Activated T-helper 1 cell treated with anti-CD3 and anti-CD28 coated beads, Interleukin-2, amount 50 U/mL, for 16 hours (primary cell): ENCODE measurements at regions not wholly inside any gene's neighbourhood (a gene's known extent, or its start where the extent isn't known, plus 50 kb on each side); places are given as distances from the start of the nearest gene placed in this dataset.
"Not testable (repeated sequence)": the region's sequence is repeated elsewhere in the genome, so short reads cannot be mapped to it uniquely, and the experiment has no call there.

Source experiments
- DNase-seq, 2 donors: peaks; one replicate each; pipeline ENCODE4 v3.0.0-alpha.2; 2020; ENCODE audit warnings: low read depth in 1 of 2, low spot score in 1 of 2

- DNase-seq: peak in 1 of 2 donors; percentile 15
These were observed 437.0 kb downstream of the GOLGA6L6 start for GRCh38 chr15:20104551-20104950.

GRCh38 chr15:20102862-20103261, 438.7 kb downstream of the GOLGA6L6 start:
- peak in 1 of 2 donors; percentile 10 for DNase-seq

GRCh38 chr15:20102209-20102608, 439.4 kb downstream of the GOLGA6L6 start:
- DNase-seq: peak in 1 of 2 donors; percentile 9

GRCh38 chr15:20101281-20101680, 440.3 kb downstream of the GOLGA6L6 start:
- DNase-seq: not testable (repeated sequence)

GRCh38 chr15:20100604-20101270, 440.9 kb downstream of the GOLGA6L6 start:
- DNase-seq: not testable (repeated sequence)

GRCh38 chr15:20095699-20096303, 445.8 kb downstream of the GOLGA6L6 start:
- DNase-seq: not testable (repeated sequence)

- DNase-seq: not testable (repeated sequence)
These were observed 452.1 kb downstream of the GOLGA6L6 start for GRCh38 chr15:20089541-20089940.

- DNase-seq: not testable (repeated sequence)
These were observed 457.6 kb downstream of the GOLGA6L6 start for GRCh38 chr15:20084026-20084425.

GRCh38 chr15:20074082-20074481, 467.5 kb downstream of the GOLGA6L6 start:
- DNase-seq: not testable (repeated sequence)

- DNase-seq: not testable (repeated sequence)
These were observed 472.6 kb downstream of the GOLGA6L6 start for GRCh38 chr15:20069043-20069442.

- DNase-seq: not testable (repeated sequence)
These were observed 475.4 kb downstream of the GOLGA6L6 start for GRCh38 chr15:20066173-20066572.

- DNase-seq: not testable (repeated sequence)
These were observed 476.1 kb downstream of the GOLGA6L6 start for GRCh38 chr15:20065508-20065907.

- not testable (repeated sequence) for DNase-seq
These were observed 478.4 kb downstream of the GOLGA6L6 start for GRCh38 chr15:20063167-20063566.

- DNase-seq: not testable (repeated sequence)
These were observed 480.8 kb downstream of the GOLGA6L6 start for GRCh38 chr15:20060838-20061237.

GRCh38 chr15:20056871-20057270, 484.7 kb downstream of the GOLGA6L6 start:
- DNase-seq: not testable (repeated sequence)

- DNase-seq: not testable (repeated sequence)
These were observed 485.7 kb downstream of the GOLGA6L6 start for GRCh38 chr15:20055921-20056320.

GRCh38 chr15:20048189-20048588, 493.4 kb downstream of the GOLGA6L6 start:
- DNase-seq: not testable (repeated sequence)

GRCh38 chr15:20045165-20045564, 496.4 kb downstream of the GOLGA6L6 start:
- DNase-seq: not testable (repeated sequence)

- not testable (repeated sequence) for DNase-seq
These were observed 500.9 kb downstream of the GOLGA6L6 start for GRCh38 chr15:20040691-20041090.

- not testable (repeated sequence) for DNase-seq
These were observed 516.6 kb downstream of the GOLGA6L6 start for GRCh38 chr15:20025040-20025439.

- not testable (repeated sequence) for DNase-seq
These were observed 519.3 kb downstream of the GOLGA6L6 start for GRCh38 chr15:20022349-20022748.

GRCh38 chr15:20021351-20021750, 520.2 kb downstream of the GOLGA6L6 start:
- DNase-seq: not testable (repeated sequence)
